ENCODE measurements at regions not wholly inside any gene's neighbourhood (a gene's known extent, or its start where the extent isn't known, plus 50 kb on each side); places are given as distances from the start of the nearest gene placed in this dataset.
A peak's percentile ranks its signal among the peaks of the same experiment; 100 is the strongest.

DNA sequence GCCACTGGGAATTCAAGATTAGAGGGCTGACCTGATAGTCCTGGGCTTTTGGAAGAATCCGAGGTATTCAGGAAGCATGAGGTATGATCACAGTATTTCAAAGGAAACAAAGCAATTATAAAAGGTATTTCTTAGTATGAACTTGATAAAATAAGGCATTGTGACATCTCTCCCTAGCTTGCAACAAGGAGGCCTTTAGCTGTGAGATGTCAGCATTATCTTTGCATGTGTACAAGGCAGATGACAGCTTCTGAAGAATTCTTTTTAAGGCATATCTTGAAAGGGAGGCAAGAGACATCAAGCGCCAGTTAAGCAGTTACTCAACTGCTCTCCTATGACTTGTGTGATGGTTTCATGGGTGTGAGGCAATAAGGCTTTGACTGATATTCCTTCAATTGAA, 1123.7 kb downstream of the PLA2G4A start:
- Histone ChIP-seq H2BK120ac (ENCODE audit: low read depth, low read length) (no peak overlapping the region), H3K4me3 (ENCODE audit: low read length) (no peak overlapping the region), H3K79me2 (ENCODE audit: control insufficient read depth, insufficient read depth, low read length) (no peaks in the 10 kb centered on the region), H2AK5ac (ENCODE audit: low read length) (no peak overlapping the region), H3K27ac (ENCODE audit: low read depth, low read length) (no peak overlapping the region), H3K36me3 (ENCODE audit: control insufficient read depth, insufficient read depth, low read length) (no peaks in the 10 kb centered on the region), H2BK5ac (ENCODE audit: low read length) (no peak overlapping the region), H3K4ac (ENCODE audit: low read depth, low read length) (no peak overlapping the region), H3K23ac (ENCODE audit: low read length) (no peak overlapping the region), H3K18ac (ENCODE audit: low read length) (no peak overlapping the region), H2BK15ac (replicated peaks; ENCODE audit: low read depth) (no peak overlapping the region), H3K9ac (ENCODE audit: low read length) (no peak overlapping the region), H4K8ac (ENCODE audit: low read depth, low read length) (no peak overlapping the region), H3K27me3 (ENCODE audit: insufficient read depth, low read length, poor library complexity) (no peaks in the 10 kb centered on the region), H4K5ac (ENCODE audit: low read length) (no peak overlapping the region), H3K4me2 (ENCODE audit: low read length) (no peak overlapping the region), H3K79me1 (ENCODE audit: low read length) (no peaks in the 10 kb centered on the region), H3K56ac (ENCODE audit: low read length) (no peak overlapping the region), H3K4me1 (ENCODE audit: control insufficient read depth, low read depth, low read length) (no peaks in the 10 kb centered on the region)
- DNase-seq, result no peak
- no CpG with 5 or more reads among the region's 2 CpGs for WGBS (ENCODE audit: extremely low coverage, insufficient coverage, low lambda C conversion rate)

DNA sequence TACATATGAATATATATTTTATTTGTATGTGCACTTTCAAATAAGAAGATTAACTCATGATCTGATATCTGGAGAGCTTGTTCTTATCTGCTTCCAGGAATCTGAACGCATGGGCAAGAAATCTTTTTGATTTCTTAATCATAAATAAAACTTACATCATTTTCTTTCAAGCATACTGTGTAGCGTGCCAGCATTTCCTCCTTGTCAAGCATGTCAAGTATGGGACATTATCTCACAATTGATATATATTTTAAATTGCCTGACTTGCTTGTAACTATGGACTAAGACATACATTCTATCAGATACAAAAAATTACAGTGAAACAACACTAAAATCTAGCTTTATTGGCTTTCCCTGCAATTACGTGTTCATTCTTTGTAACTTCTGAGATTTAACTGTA, 1128.2 kb downstream of the PLA2G4A start:
- H3K4me1 ChIP-seq (ENCODE audit: control insufficient read depth, low read depth, low read length), result no peaks in the 10 kb centered on the region
- no peak overlapping the region for H3K4ac ChIP-seq (ENCODE audit: low read depth, low read length)
- no peak overlapping the region for H3K18ac ChIP-seq (ENCODE audit: low read length)
- DNase-seq, result no peak
- no peaks in the 10 kb centered on the region for H3K79me1 ChIP-seq (ENCODE audit: low read length)
- no peak overlapping the region for H2BK5ac ChIP-seq (ENCODE audit: low read length)
- H3K23ac ChIP-seq (ENCODE audit: low read length), result no peak overlapping the region
- H2AK5ac ChIP-seq (ENCODE audit: low read length), result no peak overlapping the region
- H2BK120ac ChIP-seq (ENCODE audit: low read depth, low read length), result no peak overlapping the region
- no peak overlapping the region for H2BK15ac ChIP-seq (replicated peaks; ENCODE audit: low read depth)
- no peak overlapping the region for H3K56ac ChIP-seq (ENCODE audit: low read length)
- no peak overlapping the region for H4K5ac ChIP-seq (ENCODE audit: low read length)
- no peak overlapping the region for H3K4me2 ChIP-seq (ENCODE audit: low read length)
- no peak overlapping the region for H3K9ac ChIP-seq (ENCODE audit: low read length)
- no CpG with 5 or more reads among the region's 3 CpGs for WGBS (ENCODE audit: extremely low coverage, insufficient coverage, low lambda C conversion rate)
- no peaks in the 10 kb centered on the region for H3K79me2 ChIP-seq (ENCODE audit: control insufficient read depth, insufficient read depth, low read length)
- H3K36me3 ChIP-seq (ENCODE audit: control insufficient read depth, insufficient read depth, low read length), result no peaks in the 10 kb centered on the region
- no peak overlapping the region for H4K8ac ChIP-seq (ENCODE audit: low read depth, low read length)
- no peak overlapping the region for H3K4me3 ChIP-seq (ENCODE audit: low read length)
- no peak overlapping the region for H3K27ac ChIP-seq (ENCODE audit: low read depth, low read length)
- no peaks in the 10 kb centered on the region for H3K27me3 ChIP-seq (ENCODE audit: insufficient read depth, low read length, poor library complexity)

DNA sequence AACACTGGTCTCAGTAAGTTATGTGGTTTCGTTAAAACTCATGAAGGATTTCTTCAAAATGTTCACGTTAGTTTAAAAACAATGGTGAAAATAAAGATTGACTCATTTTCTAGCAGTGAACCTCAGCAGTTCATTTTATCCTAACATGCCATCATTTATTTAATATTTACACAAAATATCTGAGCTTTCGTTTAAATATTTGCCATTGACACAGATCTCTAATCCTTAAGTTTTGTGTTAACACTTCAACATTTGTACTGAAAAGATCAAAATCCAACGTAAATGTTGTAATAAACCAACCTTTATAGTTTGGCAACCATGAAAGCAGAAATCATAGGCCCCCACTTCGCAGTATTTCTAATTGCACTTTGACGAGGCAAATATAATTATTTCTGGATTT, 1129.5 kb downstream of the PLA2G4A start:
- Histone ChIP-seq H3K56ac (ENCODE audit: low read length) (no peak overlapping the region), H2BK5ac (ENCODE audit: low read length) (no peak overlapping the region), H3K79me1 (ENCODE audit: low read length) (no peaks in the 10 kb centered on the region), H4K5ac (ENCODE audit: low read length) (no peak overlapping the region), H3K4me1 (ENCODE audit: control insufficient read depth, low read depth, low read length) (no peaks in the 10 kb centered on the region), H2BK120ac (ENCODE audit: low read depth, low read length) (no peak overlapping the region), H3K27me3 (ENCODE audit: insufficient read depth, low read length, poor library complexity) (no peaks in the 10 kb centered on the region), H3K23ac (ENCODE audit: low read length) (no peak overlapping the region), H4K8ac (ENCODE audit: low read depth, low read length) (no peak overlapping the region), H3K18ac (ENCODE audit: low read length) (no peak overlapping the region), H2BK15ac (replicated peaks; ENCODE audit: low read depth) (no peak overlapping the region), H3K36me3 (ENCODE audit: control insufficient read depth, insufficient read depth, low read length) (no peaks in the 10 kb centered on the region), H3K4me2 (ENCODE audit: low read length) (no peak overlapping the region), H3K4ac (ENCODE audit: low read depth, low read length) (no peak overlapping the region), H2AK5ac (ENCODE audit: low read length) (no peak overlapping the region), H3K9ac (ENCODE audit: low read length) (no peak overlapping the region), H3K79me2 (ENCODE audit: control insufficient read depth, insufficient read depth, low read length) (no peaks in the 10 kb centered on the region), H3K27ac (ENCODE audit: low read depth, low read length) (no peak overlapping the region), H3K4me3 (ENCODE audit: low read length) (no peak overlapping the region)
- no peak for DNase-seq
- WGBS (ENCODE audit: extremely low coverage, insufficient coverage, low lambda C conversion rate), result 100% methylated on average over 1 of the region's 6 CpGs

DNA sequence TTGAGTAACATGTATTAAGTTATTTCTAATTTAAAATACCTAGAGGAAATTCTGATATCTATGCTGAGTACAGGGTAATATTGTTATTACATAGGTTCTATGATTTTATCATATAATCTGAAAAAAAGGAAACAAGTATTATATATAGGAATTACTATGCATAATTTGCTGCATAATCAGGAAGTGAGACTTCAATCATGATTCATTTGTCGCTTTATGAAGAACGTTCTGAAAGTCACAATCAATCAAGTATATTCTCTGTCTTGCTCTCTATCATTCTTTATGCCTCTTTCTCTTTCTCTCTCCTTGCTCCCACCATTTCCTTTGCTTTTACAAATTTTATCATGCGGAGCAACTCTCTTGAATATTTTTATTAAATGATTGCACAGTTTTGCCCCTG, 1130.3 kb downstream of the PLA2G4A start:
- no peak for DNase-seq
- no peak overlapping the region for H3K4me2 ChIP-seq (ENCODE audit: low read length)
- no peaks in the 10 kb centered on the region for H3K27me3 ChIP-seq (ENCODE audit: insufficient read depth, low read length, poor library complexity)
- no peak overlapping the region for H2AK5ac ChIP-seq (ENCODE audit: low read length)
- H3K4ac ChIP-seq (ENCODE audit: low read depth, low read length), result no peak overlapping the region
- H3K4me3 ChIP-seq (ENCODE audit: low read length), result no peak overlapping the region
- WGBS (ENCODE audit: extremely low coverage, insufficient coverage, low lambda C conversion rate), result no CpG with 5 or more reads among the region's 3 CpGs
- H3K9ac ChIP-seq (ENCODE audit: low read length), result no peak overlapping the region
- H3K36me3 ChIP-seq (ENCODE audit: control insufficient read depth, insufficient read depth, low read length), result no peaks in the 10 kb centered on the region
- H2BK120ac ChIP-seq (ENCODE audit: low read depth, low read length), result no peak overlapping the region
- no peak overlapping the region for H2BK15ac ChIP-seq (replicated peaks; ENCODE audit: low read depth)
- H3K18ac ChIP-seq (ENCODE audit: low read length), result no peak overlapping the region
- H2BK5ac ChIP-seq (ENCODE audit: low read length), result no peak overlapping the region
- H3K4me1 ChIP-seq (ENCODE audit: control insufficient read depth, low read depth, low read length), result no peaks in the 10 kb centered on the region
- H3K79me1 ChIP-seq (ENCODE audit: low read length), result no peaks in the 10 kb centered on the region
- H4K5ac ChIP-seq (ENCODE audit: low read length), result no peak overlapping the region
- H4K8ac ChIP-seq (ENCODE audit: low read depth, low read length), result no peak overlapping the region
- H3K79me2 ChIP-seq (ENCODE audit: control insufficient read depth, insufficient read depth, low read length), result no peaks in the 10 kb centered on the region
- H3K56ac ChIP-seq (ENCODE audit: low read length), result no peak overlapping the region
- no peak overlapping the region for H3K27ac ChIP-seq (ENCODE audit: low read depth, low read length)
- no peak overlapping the region for H3K23ac ChIP-seq (ENCODE audit: low read length)

DNA sequence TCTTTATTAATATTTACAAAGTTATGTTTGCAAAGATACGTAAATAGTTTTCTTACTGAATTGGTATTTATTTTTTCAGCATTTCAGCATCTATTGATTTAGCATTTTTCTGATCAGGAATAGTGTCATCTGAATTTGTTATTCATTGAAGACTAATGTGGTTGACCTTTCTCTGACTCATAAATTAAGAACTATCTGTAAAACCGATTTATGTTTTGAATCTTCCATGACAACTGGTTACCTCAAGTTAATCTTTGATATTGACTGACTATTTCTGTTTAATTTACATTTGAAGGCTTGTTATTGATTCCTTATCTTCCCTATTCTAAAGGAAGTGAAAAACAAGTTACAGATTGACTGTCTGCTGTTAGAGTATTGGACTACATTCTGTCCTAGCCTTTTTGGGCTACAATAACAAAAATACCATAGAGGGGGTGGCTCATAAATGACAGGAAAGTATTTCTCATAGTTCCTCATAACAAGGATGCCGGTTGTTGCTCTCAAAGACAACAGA, 1131.4 kb downstream of the PLA2G4A start:
- H2BK5ac ChIP-seq (ENCODE audit: low read length), result no peak overlapping the region
- H2BK120ac ChIP-seq (ENCODE audit: low read depth, low read length), result no peak overlapping the region
- no CpG with 5 or more reads among the region's 3 CpGs for WGBS (ENCODE audit: extremely low coverage, insufficient coverage, low lambda C conversion rate)
- no peak overlapping the region for H4K8ac ChIP-seq (ENCODE audit: low read depth, low read length)
- H3K4me2 ChIP-seq (ENCODE audit: low read length), result no peak overlapping the region
- no peak overlapping the region for H2AK5ac ChIP-seq (ENCODE audit: low read length)
- no peaks in the 10 kb centered on the region for H3K4me1 ChIP-seq (ENCODE audit: control insufficient read depth, low read depth, low read length)
- H3K79me1 ChIP-seq (ENCODE audit: low read length), result no peaks in the 10 kb centered on the region
- no peak overlapping the region for H3K4me3 ChIP-seq (ENCODE audit: low read length)
- H2BK15ac ChIP-seq (replicated peaks; ENCODE audit: low read depth), result no peak overlapping the region
- H3K23ac ChIP-seq (ENCODE audit: low read length), result no peak overlapping the region
- no peak overlapping the region for H3K27ac ChIP-seq (ENCODE audit: low read depth, low read length)
- H3K56ac ChIP-seq (ENCODE audit: low read length), result no peak overlapping the region
- no peaks in the 10 kb centered on the region for H3K79me2 ChIP-seq (ENCODE audit: control insufficient read depth, insufficient read depth, low read length)
- no peak for DNase-seq
- no peak overlapping the region for H3K4ac ChIP-seq (ENCODE audit: low read depth, low read length)
- H3K18ac ChIP-seq (ENCODE audit: low read length), result no peak overlapping the region
- no peaks in the 10 kb centered on the region for H3K27me3 ChIP-seq (ENCODE audit: insufficient read depth, low read length, poor library complexity)
- no peak overlapping the region for H4K5ac ChIP-seq (ENCODE audit: low read length)
- no peaks in the 10 kb centered on the region for H3K36me3 ChIP-seq (ENCODE audit: control insufficient read depth, insufficient read depth, low read length)
- H3K9ac ChIP-seq (ENCODE audit: low read length), result no peak overlapping the region

DNA sequence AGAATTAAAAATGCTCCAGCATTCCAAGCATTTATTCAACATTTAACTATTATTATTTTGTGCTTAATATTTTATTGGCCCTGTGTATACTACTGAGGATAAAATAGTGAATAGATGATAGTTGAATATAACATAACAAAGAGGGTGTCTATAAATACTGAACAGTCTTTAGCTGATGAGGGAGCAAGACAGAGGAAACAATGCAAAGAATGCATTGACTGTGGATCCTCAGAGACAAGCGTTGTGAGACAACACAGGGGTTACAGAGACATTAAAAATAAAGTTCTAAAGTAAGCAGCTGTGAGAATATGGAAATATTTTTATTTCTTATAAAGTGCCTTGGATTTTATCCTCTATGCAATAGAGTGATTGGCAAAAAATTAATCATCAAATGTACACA, 1133.1 kb downstream of the PLA2G4A start:
- H3K4me2 ChIP-seq (ENCODE audit: low read length), result no peak overlapping the region
- H3K27ac ChIP-seq (ENCODE audit: low read depth, low read length), result no peak overlapping the region
- H3K9ac ChIP-seq (ENCODE audit: low read length), result no peak overlapping the region
- no peak overlapping the region for H4K8ac ChIP-seq (ENCODE audit: low read depth, low read length)
- H3K56ac ChIP-seq (ENCODE audit: low read length), result no peak overlapping the region
- no peak overlapping the region for H3K23ac ChIP-seq (ENCODE audit: low read length)
- H3K4ac ChIP-seq (ENCODE audit: low read depth, low read length), result no peak overlapping the region
- no peak overlapping the region for H2BK120ac ChIP-seq (ENCODE audit: low read depth, low read length)
- peak; percentile 5 for DNase-seq
- no CpG with 5 or more reads among the region's 1 CpG for WGBS (ENCODE audit: extremely low coverage, insufficient coverage, low lambda C conversion rate)
- H3K79me1 ChIP-seq (ENCODE audit: low read length), result no peaks in the 10 kb centered on the region
- no peak overlapping the region for H2BK5ac ChIP-seq (ENCODE audit: low read length)
- no peaks in the 10 kb centered on the region for H3K36me3 ChIP-seq (ENCODE audit: control insufficient read depth, insufficient read depth, low read length)
- no peak overlapping the region for H2BK15ac ChIP-seq (replicated peaks; ENCODE audit: low read depth)
- no peak overlapping the region for H3K4me3 ChIP-seq (ENCODE audit: low read length)
- H2AK5ac ChIP-seq (ENCODE audit: low read length), result no peak overlapping the region
- H3K27me3 ChIP-seq (ENCODE audit: insufficient read depth, low read length, poor library complexity), result no peaks in the 10 kb centered on the region
- H3K4me1 ChIP-seq (ENCODE audit: control insufficient read depth, low read depth, low read length), result no peaks in the 10 kb centered on the region
- no peak overlapping the region for H3K18ac ChIP-seq (ENCODE audit: low read length)
- H3K79me2 ChIP-seq (ENCODE audit: control insufficient read depth, insufficient read depth, low read length), result no peaks in the 10 kb centered on the region
- no peak overlapping the region for H4K5ac ChIP-seq (ENCODE audit: low read length)
